SK-N-MC (cell line): ENCODE measurements at regions not wholly inside any gene's neighbourhood (a gene's known extent, or its start where the extent isn't known, plus 50 kb on each side); places are given as distances from the start of the nearest gene placed in this dataset.
"Not testable (repeated sequence)": the region's sequence is repeated elsewhere in the genome, so short reads cannot be mapped to it uniquely, and the experiment has no call there.

Source experiments
- DNase-seq: peaks from one replicate; pipeline ENCODE4 v3.0.0-alpha.2; 2011; ENCODE audit warnings: low read depth, low spot score
- H3K27ac ChIP-seq: fragments of 200-600 bp; sonication (generic); 2 replicates; pipeline ENCODE4 v1.5.1; 2016; ENCODE audit warnings: mixed run types
- H3K36me3 ChIP-seq: fragments of 200-600 bp; sonication (generic); 2 replicates; pipeline ENCODE4 v1.6.1; 2017; ENCODE audit warnings: antibody characterized with exemption, low read length, mixed read lengths; ENCODE audit not compliant: insufficient read depth
- H3K4me3 ChIP-seq: fragments of 200-600 bp; sonication (generic); 2 replicates; pipeline ENCODE4 v1.5.1; 2016
- H3K9ac ChIP-seq: fragments of 200-600 bp; sonication (generic); 2 replicates; pipeline ENCODE4 v1.8.0; 2017; ENCODE audit warnings: mixed run types, mixed read lengths; ENCODE audit not compliant: insufficient read length
- H3K9me3 ChIP-seq: fragments of 200-600 bp; sonication (generic); 2 replicates; pipeline ENCODE4 v1.6.1; 2017; ENCODE audit warnings: low read depth, mild to moderate bottlenecking, antibody characterized with exemption, low read length, moderate library complexity, mixed read lengths
- EZH2 ChIP-seq: fragments of 200-600 bp; sonication (generic); IDR thresholded peaks from one replicate; pipeline ENCODE4 v1.6.1; 2017; ENCODE audit warnings: antibody characterized with exemption
- FOXP2 ChIP-seq: optimal IDR thresholded peaks from 2 replicates; pipeline ENCODE3; 2011; ENCODE audit warnings: mild to moderate bottlenecking, moderate library complexity; ENCODE audit not compliant: insufficient read depth; ENCODE audit errors: extremely low read length, control extremely low read depth
- POLR2AphosphoS5 ChIP-seq: IDR thresholded peaks from 2 replicates; pipeline ENCODE4 v1.6.1; 2012; ENCODE audit warnings: mild to moderate bottlenecking, low read depth, low read length, borderline replicate concordance

GRCh38 chr9:78400496-78400895 lies 103.6 kb downstream of the PSAT1 start:
- TF ChIP-seq POLR2AphosphoS5 (no peak), EZH2 (no peak), FOXP2 (no peak)
- no peak overlapping the region for H3K9ac ChIP-seq
- H3K36me3 ChIP-seq, result no peaks in the 10 kb centered on the region

GRCh38 chr9:78405461-78405860 lies 108.5 kb downstream of the PSAT1 start:
- Histone ChIP-seq H3K4me3 (no peak overlapping the region), H3K36me3 (no peaks in the 10 kb centered on the region), H3K27ac (no peak overlapping the region), H3K9ac (no peak overlapping the region), H3K9me3 (no peaks in the 10 kb centered on the region)
- DNase-seq, result no peak
- TF ChIP-seq EZH2, result no peak
- TF ChIP-seq FOXP2, result no peak
- TF ChIP-seq POLR2AphosphoS5, result no peak

More at GRCh38 chr9:78400496-78400895, 103.6 kb downstream of the PSAT1 start:
- Histone ChIP-seq H3K27ac (no peak overlapping the region), H3K9me3 (no peaks in the 10 kb centered on the region), H3K4me3 (no peak overlapping the region)
- DNase-seq, result no peak

- H3K36me3 ChIP-seq, result no peaks in the 10 kb centered on the region
- no peak for DNase-seq
- H3K27ac ChIP-seq, result no peak overlapping the region
- H3K9ac ChIP-seq, result no peak overlapping the region
- H3K4me3 ChIP-seq, result no peak overlapping the region
- no peak for TF ChIP-seq POLR2AphosphoS5
- TF ChIP-seq EZH2, result no peak
- no peak for TF ChIP-seq FOXP2
- H3K9me3 ChIP-seq, result no peaks in the 10 kb centered on the region
These were observed 109.2 kb downstream of the PSAT1 start for GRCh38 chr9:78406146-78406545.

GRCh38 chr9:78406933-78407332 lies 110.0 kb downstream of the PSAT1 start:
- H3K27ac ChIP-seq, result no peak overlapping the region
- H3K4me3 ChIP-seq, result no peak overlapping the region
- H3K9me3 ChIP-seq, result no peaks in the 10 kb centered on the region
- no peak overlapping the region for H3K9ac ChIP-seq
- H3K36me3 ChIP-seq, result no peaks in the 10 kb centered on the region
- TF ChIP-seq FOXP2 (no peak), EZH2 (no peak), POLR2AphosphoS5 (no peak)
- DNase-seq, result no peak

- no peak for DNase-seq
- H3K9ac ChIP-seq, result no peak overlapping the region
- no peak for TF ChIP-seq FOXP2
- no peak for TF ChIP-seq EZH2
- no peak for TF ChIP-seq POLR2AphosphoS5
- no peak overlapping the region for H3K27ac ChIP-seq
- H3K4me3 ChIP-seq, result no peak overlapping the region
- H3K9me3 ChIP-seq, result no peaks in the 10 kb centered on the region
- H3K36me3 ChIP-seq, result no peaks in the 10 kb centered on the region
These were observed 110.8 kb downstream of the PSAT1 start for GRCh38 chr9:78407636-78408312.

- Histone ChIP-seq H3K4me3 (no peak overlapping the region), H3K9me3 (no peaks in the 10 kb centered on the region), H3K36me3 (no peaks in the 10 kb centered on the region), H3K27ac (no peak overlapping the region), H3K9ac (no peak overlapping the region)
- no peak for DNase-seq
- no peak for TF ChIP-seq FOXP2
- no peak for TF ChIP-seq EZH2
- no peak for TF ChIP-seq POLR2AphosphoS5
These were observed 111.5 kb downstream of the PSAT1 start for GRCh38 chr9:78408388-78408787.

GRCh38 chr9:78409928-78410510 lies 113.1 kb downstream of the PSAT1 start:
- H3K4me3 ChIP-seq, DNase-seq, H3K27ac ChIP-seq, H3K9me3 ChIP-seq, H3K9ac ChIP-seq, H3K36me3 ChIP-seq: not testable (repeated sequence)

GRCh38 chr9:78422309-78422708 lies 125.4 kb downstream of the PSAT1 start:
- Histone ChIP-seq H3K9me3 (no peaks in the 10 kb centered on the region), H3K4me3 (no peak overlapping the region), H3K9ac (no peak overlapping the region), H3K36me3 (no peaks in the 10 kb centered on the region), H3K27ac (no peak overlapping the region)
- TF ChIP-seq EZH2, result no peak
- no peak for TF ChIP-seq POLR2AphosphoS5
- no peak for TF ChIP-seq FOXP2
- DNase-seq, result no peak

- no peak overlapping the region for H3K4me3 ChIP-seq
- DNase-seq, result no peak
- H3K9me3 ChIP-seq, result no peaks in the 10 kb centered on the region
- H3K36me3 ChIP-seq, result no peaks in the 10 kb centered on the region
- H3K9ac ChIP-seq, result no peak overlapping the region
- no peak overlapping the region for H3K27ac ChIP-seq
- no peak for TF ChIP-seq EZH2
- TF ChIP-seq POLR2AphosphoS5, result no peak
- TF ChIP-seq FOXP2, result no peak
These were observed 127.4 kb downstream of the PSAT1 start for GRCh38 chr9:78424299-78424698.
